ENCODE measurements at regions not wholly inside any gene's neighbourhood (a gene's known extent, or its start where the extent isn't known, plus 50 kb on each side); places are given as distances from the start of the nearest gene placed in this dataset.

DNA sequence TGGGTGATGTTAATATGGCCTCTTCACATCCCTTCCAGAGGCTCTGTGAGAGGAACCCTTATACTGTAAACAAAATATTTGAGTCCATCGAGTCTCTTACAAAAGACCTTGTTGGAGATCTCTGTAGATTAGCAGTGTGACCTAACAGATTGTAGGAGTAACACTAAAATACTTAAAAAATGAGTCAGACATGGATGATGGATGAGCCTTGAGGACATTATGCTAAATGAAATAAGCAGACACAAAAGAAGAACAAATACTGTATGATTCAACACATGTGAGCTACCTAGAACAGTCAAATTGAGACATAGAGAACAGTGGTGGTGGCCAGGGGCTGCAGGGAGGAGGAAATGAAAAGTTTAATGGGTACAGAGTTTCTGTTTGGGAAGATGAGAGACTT is 152.2 kb upstream of the UBL3 start:
- TF ChIP-seq, protein P1, sequence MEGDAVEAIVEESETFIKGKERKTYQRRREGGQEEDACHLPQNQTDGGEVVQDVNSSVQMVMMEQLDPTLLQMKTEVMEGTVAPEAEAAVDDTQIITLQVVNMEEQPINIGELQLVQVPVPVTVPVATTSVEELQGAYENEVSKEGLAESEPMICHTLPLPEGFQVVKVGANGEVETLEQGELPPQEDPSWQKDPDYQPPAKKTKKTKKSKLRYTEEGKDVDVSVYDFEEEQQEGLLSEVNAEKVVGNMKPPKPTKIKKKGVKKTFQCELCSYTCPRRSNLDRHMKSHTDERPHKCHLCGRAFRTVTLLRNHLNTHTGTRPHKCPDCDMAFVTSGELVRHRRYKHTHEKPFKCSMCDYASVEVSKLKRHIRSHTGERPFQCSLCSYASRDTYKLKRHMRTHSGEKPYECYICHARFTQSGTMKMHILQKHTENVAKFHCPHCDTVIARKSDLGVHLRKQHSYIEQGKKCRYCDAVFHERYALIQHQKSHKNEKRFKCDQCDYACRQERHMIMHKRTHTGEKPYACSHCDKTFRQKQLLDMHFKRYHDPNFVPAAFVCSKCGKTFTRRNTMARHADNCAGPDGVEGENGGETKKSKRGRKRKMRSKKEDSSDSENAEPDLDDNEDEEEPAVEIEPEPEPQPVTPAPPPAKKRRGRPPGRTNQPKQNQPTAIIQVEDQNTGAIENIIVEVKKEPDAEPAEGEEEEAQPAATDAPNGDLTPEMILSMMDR (IDR thresholded peaks at IDR 0.05): no peak
- TF ChIP-seq YY1 (IDR thresholded peaks at IDR 0.05; ENCODE audit: low read depth) (no peak), POLR2AphosphoS5 (IDR thresholded peaks at IDR 0.05; ENCODE audit: low read depth, low read length) (no peak)
- TF ChIP-seq, protein P2, sequence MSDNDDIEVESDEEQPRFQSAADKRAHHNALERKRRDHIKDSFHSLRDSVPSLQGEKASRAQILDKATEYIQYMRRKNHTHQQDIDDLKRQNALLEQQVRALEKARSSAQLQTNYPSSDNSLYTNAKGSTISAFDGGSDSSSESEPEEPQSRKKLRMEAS (IDR thresholded peaks at IDR 0.05; ENCODE audit: low read depth): no peak

Measured in SK-N-SH (cell line).